Activated CD8-positive, alpha-beta memory T cell treated with anti-CD3 and anti-CD28 coated beads, Interleukin-2, amount 10 ng/mL, durations not matched to agents 7 days and 5 days (primary cell): ENCODE measurements at regions not wholly inside any gene's neighbourhood (a gene's known extent, or its start where the extent isn't known, plus 50 kb on each side); places are given as distances from the start of the nearest gene placed in this dataset.
"Not testable (repeated sequence)": the region's sequence is repeated elsewhere in the genome, so short reads cannot be mapped to it uniquely, and the experiment has no call there.

Source experiments
- ATAC-seq: fragments of 150-1000 bp; cut with Tn5 transposase; one replicate; pipeline ENCODE4 v1.10.0; 2021; ENCODE audit warnings: moderate library complexity
- CTCF ChIA-PET: fragments of 350-600 bp; sonication (Branson Sonifier 250); formaldehyde crosslinking; loops from one replicate; lab custom pipeline; 2021; ENCODE audit warnings: antibody characterized with exemption; lab: Charles Lee
- DNase-seq: peaks from one replicate; pipeline ENCODE4 v3.0.0-alpha.2; 2020
- H3K27ac Mint-ChIP-seq: one replicate; pipeline ENCODE4 v1.8.0; 2021; ENCODE audit warnings: mild to moderate bottlenecking, mixed read lengths
- H3K27me3 Mint-ChIP-seq: one replicate; pipeline ENCODE4 v1.8.0; 2021; ENCODE audit warnings: mixed read lengths
- H3K36me3 Mint-ChIP-seq: one replicate; pipeline ENCODE4 v1.8.0; 2021; ENCODE audit warnings: mild to moderate bottlenecking, mixed read lengths
- H3K4me1 Mint-ChIP-seq: one replicate; pipeline ENCODE4 v1.8.0; 2021; ENCODE audit warnings: mixed read lengths
- H3K4me3 Mint-ChIP-seq: one replicate; pipeline ENCODE4 v1.8.0; 2021; ENCODE audit warnings: mild to moderate bottlenecking, moderate library complexity, mixed read lengths
- H3K9me3 Mint-ChIP-seq: one replicate; pipeline ENCODE4 v1.8.0; 2022; ENCODE audit warnings: low read depth, mixed read lengths

GRCh38 chr5:152185547-152186245 lies 219.4 kb downstream of the NMUR2 start:
- H3K27me3 Mint-ChIP-seq, result no peaks in the 10 kb centered on the region
- ATAC-seq (no peak), DNase-seq (no peak)
- H3K36me3 Mint-ChIP-seq, result no peaks in the 10 kb centered on the region
- H3K27ac Mint-ChIP-seq, result no peak overlapping the region
- no peaks in the 10 kb centered on the region for H3K4me1 Mint-ChIP-seq
- H3K4me3 Mint-ChIP-seq, result no peak overlapping the region
- CTCF ChIA-PET, result no interaction called here
- no peaks in the 10 kb centered on the region for H3K9me3 Mint-ChIP-seq

DNA sequence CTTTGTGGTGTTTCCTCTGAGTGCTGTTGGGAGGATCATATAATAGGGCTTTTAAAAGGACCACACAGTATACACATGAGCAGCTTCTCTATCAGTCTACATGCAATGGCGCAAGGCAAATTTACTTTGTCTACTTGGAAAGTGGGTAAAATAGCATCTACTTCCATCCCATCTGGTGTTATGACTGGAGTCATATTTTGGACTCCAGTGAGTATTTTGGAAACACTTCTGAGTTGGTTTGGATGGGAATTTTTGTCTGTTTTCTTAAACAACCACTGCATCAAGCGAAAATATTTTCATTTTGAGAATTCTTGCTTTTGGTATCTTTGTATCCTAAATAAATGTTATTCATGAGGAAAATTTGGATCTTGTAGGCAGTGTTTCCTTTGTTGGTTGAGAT lies 220.8 kb downstream of the NMUR2 start:
- Mint-ChIP-seq H3K9me3 (no peaks in the 10 kb centered on the region), H3K4me3 (no peak overlapping the region), H3K27me3 (no peaks in the 10 kb centered on the region), H3K27ac (no peak overlapping the region), H3K4me1 (no peaks in the 10 kb centered on the region), H3K36me3 (no peaks in the 10 kb centered on the region)
- DNase-seq (no peak), ATAC-seq (no peak)
- CTCF ChIA-PET, result no interaction called here

- CTCF ChIA-PET, result no interaction called here
- Mint-ChIP-seq H3K9me3 (peaks cover 2% of the 10 kb centered on the region), H3K36me3 (no peaks in the 10 kb centered on the region), H3K27me3 (no peaks in the 10 kb centered on the region), H3K27ac (no peak overlapping the region), H3K4me1 (no peaks in the 10 kb centered on the region), H3K4me3 (no peak overlapping the region)
- DNase-seq (no peak), ATAC-seq (no peak)
These were observed 223.6 kb downstream of the NMUR2 start for GRCh38 chr5:152181461-152181860.

GRCh38 chr5:152178350-152178699 lies 226.8 kb downstream of the NMUR2 start:
- H3K36me3 Mint-ChIP-seq, result peaks cover 1% of the 10 kb centered on the region
- no peak for ATAC-seq
- CTCF ChIA-PET, result no interaction called here
- no peak for DNase-seq
- peaks cover 2% of the 10 kb centered on the region for H3K9me3 Mint-ChIP-seq
- H3K4me1 Mint-ChIP-seq, result no peaks in the 10 kb centered on the region
- no peak overlapping the region for H3K27ac Mint-ChIP-seq
- H3K27me3 Mint-ChIP-seq, result no peaks in the 10 kb centered on the region
- H3K4me3 Mint-ChIP-seq, result no peak overlapping the region

- CTCF ChIA-PET, result no interaction called here
- Mint-ChIP-seq H3K36me3 (peaks cover 1% of the 10 kb centered on the region), H3K27me3 (no peaks in the 10 kb centered on the region), H3K4me3 (no peak overlapping the region), H3K27ac (no peak overlapping the region), H3K4me1 (no peaks in the 10 kb centered on the region), H3K9me3 (peaks cover 2% of the 10 kb centered on the region)
- DNase-seq, result no peak
- no peak for ATAC-seq
These were observed 227.3 kb downstream of the NMUR2 start for GRCh38 chr5:152177626-152178349.

DNA sequence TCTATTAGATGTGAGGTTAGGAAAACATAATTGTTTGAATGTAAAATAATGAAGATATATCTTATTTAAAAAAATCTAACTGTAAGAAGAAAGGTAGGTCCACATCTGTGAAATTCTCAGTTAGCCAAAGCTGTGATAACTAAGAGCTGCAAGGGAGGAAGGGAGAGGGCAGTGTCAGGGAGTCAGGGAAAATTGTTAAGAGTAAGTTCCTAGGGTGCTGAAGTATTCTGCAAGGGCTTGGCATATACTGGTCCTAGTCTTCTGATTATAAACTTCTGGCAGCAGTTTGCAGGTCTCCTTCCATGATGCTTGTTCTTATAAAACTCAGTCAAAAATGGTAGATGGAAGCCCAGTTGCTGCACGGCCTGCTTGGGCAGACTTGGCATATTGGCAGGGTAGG lies 233.2 kb downstream of the NMUR2 start:
- H3K4me3 Mint-ChIP-seq, result no peak overlapping the region
- no peak for ATAC-seq
- H3K4me1 Mint-ChIP-seq, result no peaks in the 10 kb centered on the region
- no peak overlapping the region for H3K27ac Mint-ChIP-seq
- peaks cover 1% of the 10 kb centered on the region for H3K36me3 Mint-ChIP-seq
- CTCF ChIA-PET, result no interaction called here
- H3K27me3 Mint-ChIP-seq, result no peaks in the 10 kb centered on the region
- H3K9me3 Mint-ChIP-seq, result no peaks in the 10 kb centered on the region
- DNase-seq, result no peak

GRCh38 chr5:152170350-152170749 lies 234.7 kb downstream of the NMUR2 start:
- Mint-ChIP-seq H3K36me3 (no peaks in the 10 kb centered on the region), H3K27ac (no peak overlapping the region), H3K4me1 (no peaks in the 10 kb centered on the region), H3K4me3 (no peak overlapping the region), H3K9me3 (no peaks in the 10 kb centered on the region), H3K27me3 (no peaks in the 10 kb centered on the region)
- CTCF ChIA-PET, result no interaction called here
- ATAC-seq (no peak), DNase-seq (no peak)

GRCh38 chr5:152164860-152165259 lies 240.2 kb upstream of the GLRA1 start:
- H3K36me3 Mint-ChIP-seq, result no peaks in the 10 kb centered on the region

DNA sequence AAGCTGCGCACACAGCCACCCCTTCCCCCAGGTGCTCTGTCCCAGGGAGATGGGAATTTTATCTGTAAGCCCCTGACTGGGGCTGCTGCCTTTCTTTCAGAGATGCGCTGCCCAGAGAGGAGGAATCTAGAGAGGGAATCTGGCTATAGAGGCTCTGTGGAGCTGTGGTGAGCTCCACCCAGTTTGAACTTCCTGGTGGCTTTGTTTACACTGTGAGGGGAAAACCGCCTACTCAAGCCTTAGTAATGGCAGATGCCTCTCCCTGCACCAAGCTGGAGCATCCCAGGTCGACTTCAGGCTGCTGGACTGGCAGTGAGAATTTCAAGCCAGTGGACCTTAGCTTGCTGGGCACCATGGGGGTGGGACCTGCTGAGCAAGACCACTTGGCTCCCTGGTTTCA lies 235.2 kb upstream of the GLRA1 start:
- DNase-seq, H3K4me3 Mint-ChIP-seq, H3K27ac Mint-ChIP-seq, H3K4me1 Mint-ChIP-seq, H3K27me3 Mint-ChIP-seq, H3K9me3 Mint-ChIP-seq, ATAC-seq, H3K36me3 Mint-ChIP-seq: not testable (repeated sequence)
- CTCF ChIA-PET, result interaction anchor here (1.7 kb wide), 1 partner anchor 17 kb away, joined by 7 read pairs; no protein-coding TSS in a partner anchor

More at GRCh38 chr5:152164860-152165259, 240.2 kb upstream of the GLRA1 start:
- Mint-ChIP-seq H3K27me3 (no peaks in the 10 kb centered on the region), H3K4me1 (no peaks in the 10 kb centered on the region), H3K4me3 (no peak overlapping the region), H3K27ac (no peak overlapping the region), H3K9me3 (no peaks in the 10 kb centered on the region)
- no peak for DNase-seq
- CTCF ChIA-PET, result no interaction called here
- no peak for ATAC-seq

GRCh38 chr5:152154452-152154851 lies 229.8 kb upstream of the GLRA1 start:
- H3K9me3 Mint-ChIP-seq, H3K4me1 Mint-ChIP-seq, ATAC-seq, H3K36me3 Mint-ChIP-seq, H3K27ac Mint-ChIP-seq, H3K4me3 Mint-ChIP-seq, CTCF ChIA-PET, DNase-seq, H3K27me3 Mint-ChIP-seq: not testable (repeated sequence)

DNA sequence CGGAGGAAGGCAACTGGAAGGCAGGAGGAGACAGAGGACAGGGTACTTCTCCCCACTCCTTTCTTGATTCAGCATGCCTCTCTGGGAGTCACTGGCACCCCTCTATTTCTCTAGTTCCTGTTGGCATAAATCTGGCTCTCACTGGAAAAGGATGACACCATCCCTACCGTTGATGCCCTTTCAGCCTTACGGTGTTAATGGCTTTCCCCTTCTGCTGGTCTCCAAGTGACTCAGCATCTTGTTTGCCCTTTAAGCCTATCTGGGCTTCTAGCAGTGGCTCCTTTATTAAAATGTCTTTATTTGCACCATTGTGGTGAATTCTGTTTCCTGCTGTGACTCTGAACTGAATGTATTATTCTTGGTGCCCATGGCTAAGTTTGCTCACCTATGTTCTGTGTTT lies 227.3 kb upstream of the GLRA1 start:
- CTCF ChIA-PET, result no interaction called here
- H3K4me3 Mint-ChIP-seq, result no peak overlapping the region
- no peak overlapping the region for H3K27ac Mint-ChIP-seq
- H3K36me3 Mint-ChIP-seq, result no peaks in the 10 kb centered on the region
- DNase-seq (no peak), ATAC-seq (no peak)
- no peaks in the 10 kb centered on the region for H3K27me3 Mint-ChIP-seq
- peaks cover 2% of the 10 kb centered on the region for H3K9me3 Mint-ChIP-seq
- no peaks in the 10 kb centered on the region for H3K4me1 Mint-ChIP-seq

DNA sequence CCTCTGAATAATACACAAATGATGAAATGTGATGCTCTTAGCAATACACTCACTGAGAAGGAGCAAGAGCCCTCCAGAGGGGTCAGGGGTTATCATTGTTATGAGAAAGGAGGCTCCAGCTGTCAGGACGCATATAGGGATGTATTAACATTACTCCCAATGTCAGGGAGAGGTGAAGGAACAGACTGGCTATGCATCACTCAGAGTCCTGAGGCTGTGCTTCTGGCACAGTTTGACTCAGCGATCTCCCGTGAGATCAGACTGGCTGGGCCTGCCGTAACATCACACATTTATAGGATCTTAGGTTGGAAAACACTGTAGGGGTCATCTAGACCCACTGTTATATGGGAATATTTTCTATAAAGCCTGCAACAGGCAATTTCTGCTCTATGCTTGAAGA lies 226.5 kb upstream of the GLRA1 start:
- Mint-ChIP-seq H3K27me3 (no peaks in the 10 kb centered on the region), H3K27ac (no peak overlapping the region), H3K4me3 (no peak overlapping the region), H3K4me1 (no peaks in the 10 kb centered on the region), H3K36me3 (no peaks in the 10 kb centered on the region), H3K9me3 (peaks cover 2% of the 10 kb centered on the region)
- ATAC-seq, result no peak
- CTCF ChIA-PET, result no interaction called here
- DNase-seq, result no peak

DNA sequence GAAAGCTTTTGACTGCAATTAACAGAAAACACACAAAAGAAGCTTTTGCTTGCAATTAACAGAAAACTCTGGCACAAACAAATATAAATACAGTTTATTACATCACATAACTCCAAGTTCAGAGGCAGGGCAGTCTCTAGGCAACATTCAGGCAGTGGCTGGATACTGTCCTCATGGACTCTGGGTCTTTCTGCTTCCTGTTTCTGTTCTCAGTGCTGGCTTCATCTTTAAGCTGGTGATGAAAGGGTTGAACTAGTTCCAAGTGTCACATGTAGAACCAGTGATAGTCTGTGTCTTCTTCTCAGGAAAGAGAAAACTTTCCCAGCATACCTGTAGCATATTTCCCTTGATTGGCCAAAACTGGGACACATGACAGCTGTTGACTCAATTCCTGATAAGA lies 222.6 kb upstream of the GLRA1 start:
- Mint-ChIP-seq H3K4me1 (no peaks in the 10 kb centered on the region), H3K27me3 (no peaks in the 10 kb centered on the region), H3K36me3 (no peaks in the 10 kb centered on the region), H3K27ac (no peak overlapping the region), H3K9me3 (no peaks in the 10 kb centered on the region), H3K4me3 (no peak overlapping the region)
- CTCF ChIA-PET, result interaction anchor here (1.1 kb wide), 1 partner anchor 322 kb away, joined by 3 read pairs; no protein-coding TSS in a partner anchor
- ATAC-seq (no peak), DNase-seq (no peak)

DNA sequence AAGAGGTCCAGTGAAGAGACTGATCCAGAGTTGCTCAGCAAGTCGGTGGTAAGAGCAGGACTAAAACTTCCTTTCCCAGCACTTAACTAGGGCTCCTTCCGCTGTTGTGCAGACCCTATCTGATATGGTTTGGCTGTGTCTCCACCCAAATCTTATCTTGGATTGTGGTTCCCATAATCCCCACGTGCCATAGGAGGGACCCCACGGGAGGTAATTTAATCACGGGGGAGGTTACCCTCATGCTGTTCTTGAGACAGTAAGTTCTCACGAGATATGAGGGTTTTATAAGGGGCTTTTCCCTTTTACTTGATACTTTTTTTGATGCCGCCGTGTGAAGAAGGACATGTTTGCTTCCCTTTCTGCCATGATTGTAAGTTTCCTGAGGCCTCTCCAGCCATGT lies 221.9 kb upstream of the GLRA1 start:
- ATAC-seq, result no peak
- H3K27me3 Mint-ChIP-seq, result no peaks in the 10 kb centered on the region
- no peaks in the 10 kb centered on the region for H3K9me3 Mint-ChIP-seq
- DNase-seq, result no peak
- no peak overlapping the region for H3K27ac Mint-ChIP-seq
- H3K4me1 Mint-ChIP-seq, result no peaks in the 10 kb centered on the region
- CTCF ChIA-PET, result interaction anchor here (1.1 kb wide), 1 partner anchor 321 kb away, joined by 3 read pairs; no protein-coding TSS in a partner anchor
- no peaks in the 10 kb centered on the region for H3K36me3 Mint-ChIP-seq
- no peak overlapping the region for H3K4me3 Mint-ChIP-seq
